DND-41 (cell line): ENCODE measurements at regions not wholly inside any gene's neighbourhood (a gene's known extent, or its start where the extent isn't known, plus 50 kb on each side); places are given as distances from the start of the nearest gene placed in this dataset.

ENCODE experiments used
- ATAC-seq: fragments of 200-7000 bp; cut with Tn5 transposase; 3 replicates; pipeline ENCODE4 v1.9.1; 2021; ENCODE audit warnings: low read depth; ENCODE audit not compliant: insufficient read depth
- DNase-seq: peaks from one replicate; pipeline ENCODE4 v3.0.0-alpha.2; 2020
- H2AFZ ChIP-seq: 2 replicates; pipeline ENCODE4 v1.6.0; 2012; ENCODE audit warnings: low read depth, low read length
- H3K27ac ChIP-seq: 2 replicates; pipeline ENCODE4 v1.5.1; 2012; ENCODE audit warnings: low read length, inconsistent platforms
- H3K27me3 ChIP-seq: fragments of 200-600 bp; sonication (generic); 2 replicates; pipeline ENCODE4 v1.6.0; 2012; ENCODE audit warnings: low read length, mild to moderate bottlenecking, inconsistent platforms; ENCODE audit not compliant: insufficient read depth, poor library complexity
- H3K36me3 ChIP-seq: 2 replicates; pipeline ENCODE4 v1.5.1; 2012; ENCODE audit warnings: low read length, inconsistent platforms; ENCODE audit not compliant: insufficient read depth
- H3K4me1 ChIP-seq: 2 replicates; pipeline ENCODE4 v1.5.1; 2012; ENCODE audit warnings: mild to moderate bottlenecking, low read length; ENCODE audit not compliant: insufficient read depth
- H3K4me2 ChIP-seq: 2 replicates; pipeline ENCODE4 v1.6.0; 2012; ENCODE audit warnings: mild to moderate bottlenecking, moderate library complexity, low read length, inconsistent platforms; ENCODE audit not compliant: insufficient read depth
- H3K4me3 ChIP-seq, 2 experiments: fragments of 200-600 bp in 1 of 2; shearing (Covaris generic) in 1 of 2; 2 replicates each; pipeline ENCODE4 v1.5.1; 2012 to 2016; ENCODE audit warnings: inconsistent platforms in 2 of 2, low read length in 2 of 2, mild to moderate bottlenecking in 2 of 2, low read depth in 1 of 2, moderate library complexity in 1 of 2
- H3K79me2 ChIP-seq: 2 replicates; pipeline ENCODE4 v1.6.0; 2012; ENCODE audit warnings: low read length, inconsistent platforms; ENCODE audit not compliant: insufficient read depth
- H3K9ac ChIP-seq: 2 replicates; pipeline ENCODE4 v1.6.0; 2012; ENCODE audit warnings: low read depth, mild to moderate bottlenecking, inconsistent platforms, low read length, moderate library complexity
- H3K9me3 ChIP-seq: 2 replicates; pipeline ENCODE4 v1.5.1; 2012; ENCODE audit warnings: low read length, moderate library complexity, mild to moderate bottlenecking, inconsistent platforms; ENCODE audit not compliant: insufficient read depth, severe bottlenecking
- H4K20me1 ChIP-seq: 2 replicates; pipeline ENCODE4 v1.6.0; 2012; ENCODE audit warnings: low read length; ENCODE audit not compliant: insufficient read depth
- CTCF ChIP-seq: IDR thresholded peaks from 2 replicates; pipeline ENCODE4 v1.5.1; 2012; ENCODE audit warnings: borderline replicate concordance, low read length, moderate library complexity, mild to moderate bottlenecking; ENCODE audit not compliant: poor library complexity, severe bottlenecking; ENCODE audit errors: extremely low read depth
- EZH2 ChIP-seq: IDR thresholded peaks from 3 replicates; pipeline ENCODE4 v1.6.1; 2012; ENCODE audit warnings: borderline replicate concordance, low read depth, mild to moderate bottlenecking, moderate library complexity, low read length, inconsistent platforms; ENCODE audit not compliant: severe bottlenecking

- no peak overlapping the region for H3K4me2 ChIP-seq
These were observed 200.6 kb upstream of the PGRMC2 start for GRCh38 chr4:128488055-128488705.

GRCh38 chr4:128484896-128485295, 197.3 kb upstream of the PGRMC2 start:
- Histone ChIP-seq H4K20me1 (no peaks in the 10 kb centered on the region), H3K36me3 (no peaks in the 10 kb centered on the region), H3K9me3 (peaks cover 3% of the 10 kb centered on the region), H3K4me1 (no peaks in the 10 kb centered on the region), H3K9ac (no peak overlapping the region), H2AFZ (no peak overlapping the region), H3K79me2 (no peaks in the 10 kb centered on the region), H3K27me3 (no peaks in the 10 kb centered on the region), H3K27ac (no peak overlapping the region), H3K4me2 (no peak overlapping the region), H3K4me3 (no peak overlapping the region)
- ATAC-seq (no peak), DNase-seq (no peak)
- TF ChIP-seq CTCF, result no peak
- TF ChIP-seq EZH2, result no peak

More at GRCh38 chr4:128488055-128488705, 200.6 kb upstream of the PGRMC2 start:
- Histone ChIP-seq H3K27me3 (no peaks in the 10 kb centered on the region), H3K36me3 (no peaks in the 10 kb centered on the region), H2AFZ (no peak overlapping the region), H3K4me3 (no peak overlapping the region), H3K9me3 (no peaks in the 10 kb centered on the region), H3K9ac (no peak overlapping the region), H3K79me2 (no peaks in the 10 kb centered on the region), H3K4me1 (no peaks in the 10 kb centered on the region), H3K27ac (no peak overlapping the region), H4K20me1 (no peaks in the 10 kb centered on the region)
- ATAC-seq (no peak), DNase-seq (no peak)
- TF ChIP-seq CTCF (no peak), EZH2 (no peak)

DNA sequence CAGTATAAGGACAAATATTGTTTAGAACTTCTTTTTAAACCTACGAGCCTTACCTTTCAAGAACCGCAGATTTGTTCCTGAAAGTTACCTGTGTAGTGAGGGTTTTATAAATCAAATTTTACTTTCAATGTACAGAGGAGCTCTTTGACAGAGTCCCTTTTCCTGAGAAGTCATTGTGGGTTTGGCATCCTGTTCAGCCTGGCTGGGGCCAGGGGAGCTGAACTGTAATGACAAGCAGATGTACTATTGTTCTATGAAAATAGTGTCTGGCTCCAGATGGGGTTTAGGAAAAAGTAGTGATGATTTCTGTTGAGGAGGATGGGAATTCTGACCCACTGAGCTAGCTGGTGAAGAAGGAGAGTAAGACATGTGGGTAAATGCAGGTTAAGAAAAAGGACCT, 196.2 kb upstream of the PGRMC2 start:
- H3K4me3 ChIP-seq, result no peak overlapping the region
- no peak overlapping the region for H2AFZ ChIP-seq
- no peak overlapping the region for H3K27ac ChIP-seq
- H3K79me2 ChIP-seq, result no peaks in the 10 kb centered on the region
- no peak for DNase-seq
- no peaks in the 10 kb centered on the region for H4K20me1 ChIP-seq
- H3K27me3 ChIP-seq, result no peaks in the 10 kb centered on the region
- H3K9me3 ChIP-seq, result peaks cover 3% of the 10 kb centered on the region
- ATAC-seq, result peak; percentile 49; the same call in 1 of the 3 replicates
- no peak for TF ChIP-seq CTCF
- no peak for TF ChIP-seq EZH2
- no peak overlapping the region for H3K9ac ChIP-seq
- H3K4me1 ChIP-seq, result no peaks in the 10 kb centered on the region
- H3K36me3 ChIP-seq, result no peaks in the 10 kb centered on the region
- no peak overlapping the region for H3K4me2 ChIP-seq
